GM23338 (cell line): ENCODE measurements at regions not wholly inside any gene's neighbourhood (a gene's known extent, or its start where the extent isn't known, plus 50 kb on each side); places are given as distances from the start of the nearest gene placed in this dataset.

Experiments used
- ATAC-seq: fragments of 200-7000 bp; cut with Tn5 transposase; 3 replicates; pipeline ENCODE4 v1.9.1; 2020
- DNase-seq: peaks from one replicate; pipeline ENCODE4 v3.0.0-alpha.2; 2015; ENCODE audit warnings: low spot score
- H2AFZ ChIP-seq: fragments of 200-600 bp; sonication (generic); 2 replicates; pipeline ENCODE4 v1.8.0; 2016; ENCODE audit warnings: antibody characterized with exemption, mild to moderate bottlenecking, moderate library complexity
- H3F3A ChIP-seq: fragments of 200-600 bp; sonication (generic); replicated peaks from 2 replicates; pipeline ENCODE4 v1.8.0; 2017; ENCODE audit warnings: antibody characterized with exemption, mixed run types, low read depth
- H3K27ac ChIP-seq: fragments of 200-600 bp; sonication (generic); 2 replicates; pipeline ENCODE4 v1.6.1; 2016; ENCODE audit warnings: low read depth
- H3K27me3 ChIP-seq: fragments of 200-600 bp; sonication (generic); 2 replicates; pipeline ENCODE4 v1.8.0; 2016; ENCODE audit warnings: mild to moderate bottlenecking, mixed run types, moderate library complexity; ENCODE audit not compliant: insufficient read depth
- H3K36me3 ChIP-seq: fragments of 200-600 bp; sonication (generic); 2 replicates; pipeline ENCODE4 v1.8.0; 2016; ENCODE audit warnings: mild to moderate bottlenecking; ENCODE audit not compliant: insufficient read depth
- H3K4me1 ChIP-seq: fragments of 200-600 bp; sonication (generic); 2 replicates; pipeline ENCODE4 v1.8.0; 2016; ENCODE audit warnings: mild to moderate bottlenecking, moderate library complexity; ENCODE audit not compliant: insufficient read depth
- H3K4me2 ChIP-seq: fragments of 200-600 bp; sonication (generic); 2 replicates; pipeline ENCODE4 v1.7.1; 2017; ENCODE audit warnings: mixed run types
- H3K4me3 ChIP-seq: fragments of 200-600 bp; sonication (generic); 2 replicates; pipeline ENCODE4 v1.6.1; 2016; ENCODE audit warnings: mixed run types
- H3K79me2 ChIP-seq: fragments of 200-600 bp; sonication (generic); replicated peaks from 2 replicates; pipeline ENCODE4 v1.8.0; 2017; ENCODE audit warnings: mild to moderate bottlenecking; ENCODE audit not compliant: insufficient read depth
- H3K9me2 ChIP-seq: fragments of 200-600 bp; sonication (generic); 2 replicates; pipeline ENCODE4 v1.8.0; 2017; ENCODE audit not compliant: insufficient read depth
- H4K20me1 ChIP-seq: fragments of 200-600 bp; sonication (generic); replicated peaks from 2 replicates; pipeline ENCODE4 v1.8.0; 2017; ENCODE audit warnings: mild to moderate bottlenecking; ENCODE audit not compliant: insufficient read depth
- H3K27ac Mint-ChIP-seq: 2 replicates; pipeline ENCODE4 v1.8.0; 2020; ENCODE audit warnings: inconsistent platforms, mild to moderate bottlenecking, moderate library complexity, mixed read lengths
- H3K27me3 Mint-ChIP-seq: 3 replicates; pipeline ENCODE4 v1.8.0; 2022; ENCODE audit warnings: low read depth, mild to moderate bottlenecking, moderate library complexity, mixed read lengths, inconsistent platforms; ENCODE audit not compliant: insufficient read depth, poor library complexity
- H3K36me3 Mint-ChIP-seq: 3 replicates; pipeline ENCODE4 v1.8.0; 2021; ENCODE audit warnings: low read depth, mild to moderate bottlenecking, inconsistent platforms, moderate library complexity, mixed read lengths
- H3K4me1 Mint-ChIP-seq: 3 replicates; pipeline ENCODE4 v1.8.0; 2020; ENCODE audit warnings: mild to moderate bottlenecking, inconsistent platforms, mixed read lengths
- H3K4me3 Mint-ChIP-seq: 3 replicates; pipeline ENCODE4 v1.8.0; 2021; ENCODE audit warnings: moderate library complexity, mild to moderate bottlenecking, inconsistent platforms, mixed read lengths
- H3K9me3 Mint-ChIP-seq: 3 replicates; pipeline ENCODE4 v1.8.0; 2020; ENCODE audit warnings: moderate library complexity, mild to moderate bottlenecking, inconsistent platforms, mixed read lengths
- CTCF ChIP-seq, 2 experiments: fragments of 200-600 bp in 1 of 2; sonication (generic) in 1 of 2; conservative IDR thresholded peaks; 2 replicates each; pipeline versions ENCODE4 v1.5.1 to v1.6.1; 2016 to 2017; ENCODE audit warnings: antibody characterized with exemption in 2 of 2, low read depth in 2 of 2, mild to moderate bottlenecking in 2 of 2, moderate library complexity in 1 of 2
- ETS1 ChIP-seq: IDR thresholded peaks from 2 replicates; pipeline ENCODE4 v1.6.1; 2016; ENCODE audit warnings: antibody characterized with exemption
- EZH2 ChIP-seq: fragments of 200-600 bp; sonication (generic); IDR thresholded peaks from one replicate; pipeline ENCODE4 v1.8.0; 2017; ENCODE audit warnings: antibody characterized with exemption, mild to moderate bottlenecking, low read depth; ENCODE audit not compliant: unreplicated experiment
- EZH2phosphoT487 ChIP-seq: fragments of 200-600 bp; sonication (generic); IDR thresholded peaks from one replicate; pipeline ENCODE4 v1.8.1; 2018; ENCODE audit warnings: antibody characterized with exemption; ENCODE audit not compliant: unreplicated experiment
- JUNB ChIP-seq: IDR thresholded peaks from one replicate; pipeline ENCODE4 v1.6.1; 2016; ENCODE audit warnings: antibody characterized with exemption; ENCODE audit not compliant: unreplicated experiment
- NANOG ChIP-seq: IDR thresholded peaks from 2 replicates; pipeline ENCODE4 v1.6.1; 2016; ENCODE audit warnings: antibody characterized with exemption, borderline replicate concordance
- POLR2AphosphoS5 ChIP-seq: IDR thresholded peaks from 2 replicates; pipeline ENCODE4 v1.6.1; 2016; ENCODE audit warnings: antibody characterized with exemption, low read depth
- ZNF114 ChIP-seq: fragments of 250-450 bp; sonication (Bioruptor Pico); IDR thresholded peaks from 2 replicates; pipeline ENCODE4 v1.5.0; 2020; ENCODE audit warnings: mild to moderate bottlenecking, moderate library complexity
- ZNF331 ChIP-seq: fragments of 250-450 bp; sonication (Bioruptor Pico); IDR thresholded peaks from 2 replicates; pipeline ENCODE4 v1.5.0; 2020; ENCODE audit warnings: low read depth, mild to moderate bottlenecking, moderate library complexity
- ZNF462 ChIP-seq: fragments of 250-450 bp; sonication (Bioruptor Pico); IDR thresholded peaks from 2 replicates; pipeline ENCODE4 v1.5.0; 2020; ENCODE audit warnings: mild to moderate bottlenecking, moderate library complexity

- no peak for TF ChIP-seq POLR2AphosphoS5
- TF ChIP-seq NANOG, result no peak
Observed at GRCh38 chr15:31587583-31587982, 260.9 kb downstream of the KLF13 start (continued).

- H3K27ac Mint-ChIP-seq, result no peak overlapping the region
- Histone ChIP-seq H3K4me1 (peaks cover 6% of the 10 kb centered on the region), H3K27me3 (no peaks in the 10 kb centered on the region), H3K27ac (no peak overlapping the region), H3K36me3 (no peaks in the 10 kb centered on the region), H3K4me3 (no peak overlapping the region), H3F3A (no peaks in the 10 kb centered on the region), H3K79me2 (no peaks in the 10 kb centered on the region), H3K9me2 (no peaks in the 10 kb centered on the region), H3K4me2 (peak overlapping the region; percentile 38; the same call in 1 of the 2 replicates), H4K20me1 (no peaks in the 10 kb centered on the region), H2AFZ (no peak overlapping the region)
- no peaks in the 10 kb centered on the region for H3K36me3 Mint-ChIP-seq
- ATAC-seq (peak; percentile 32; the same call in 2 of the 3 replicates), DNase-seq (no peak)
- no peak overlapping the region for H3K4me3 Mint-ChIP-seq
- peaks cover 3% of the 10 kb centered on the region; the same call in 1 of the 3 replicates for H3K9me3 Mint-ChIP-seq
- peaks cover 12% of the 10 kb centered on the region for H3K4me1 Mint-ChIP-seq
- H3K27me3 Mint-ChIP-seq, result no peaks in the 10 kb centered on the region
- TF ChIP-seq JUNB, result no peak
- TF ChIP-seq ETS1, result no peak
- TF ChIP-seq CTCF (conservative IDR thresholded peaks at IDR 0.05; ENCODE audit: low read depth in 2 of 2), result no peak
- no peak for TF ChIP-seq ZNF114
- TF ChIP-seq ZNF462 (CRISPR knock-in tag), result no peak
- no peak for TF ChIP-seq ZNF331
- no peak for TF ChIP-seq EZH2
- no peak for TF ChIP-seq EZH2phosphoT487
- TF ChIP-seq NANOG, result no peak
Observed at GRCh38 chr15:31590609-31591008, 264.0 kb downstream of the KLF13 start.
